Adrenal gland (tissue), 9 donors: ENCODE measurements at regions not wholly inside any gene's neighbourhood (a gene's known extent, or its start where the extent isn't known, plus 50 kb on each side); places are given as distances from the start of the nearest gene placed in this dataset.

Experiments
- DNase-seq, 7 donors: peaks; one replicate each; pipeline ENCODE4 v3.0.0-alpha.2; 2019 to 2020
- H3K27ac ChIP-seq, 5 donors: fragments of 200-600 bp; sonication (generic) in 4 of 5; 1 replicate in 3 of 5; 2 replicates in 2 of 5; pipeline versions ENCODE4 v1.5.1 to v1.8.0; 2016 to 2020; ENCODE audit warnings: mild to moderate bottlenecking in 1 of 5
- H3K27me3 ChIP-seq: fragments of 200-600 bp; 2 replicates; pipeline ENCODE4 v1.8.0; 2021
- H3K36me3 ChIP-seq, 2 donors: fragments of 200-600 bp; replicated peaks in 1 of 2; 1 replicate in 1 of 2; 2 replicates in 1 of 2; pipeline versions ENCODE4 v1.5.1 to v1.8.0; 2018 to 2022
- H3K4me1 ChIP-seq, 2 donors: fragments of 200-600 bp; replicated peaks in 1 of 2; 1 replicate in 1 of 2; 2 replicates in 1 of 2; pipeline versions ENCODE4 v1.5.1 to v1.8.0; 2018 to 2021
- H3K4me3 ChIP-seq, 4 donors: fragments of 200-600 bp; sonication (generic) in 3 of 4; one replicate each; pipeline ENCODE4 v1.5.1; 2016 to 2018
- H3K9me3 ChIP-seq, 3 donors: fragments of 200-600 bp; sonication (generic) in 1 of 3; replicated peaks in 1 of 3; 1 replicate in 2 of 3; 2 replicates in 1 of 3; pipeline versions ENCODE4 v1.5.1 to v1.8.0; 2016 to 2021
- POLR2A ChIP-seq, 2 donors: fragments of 450-650 bp; IDR thresholded peaks; one replicate each; pipeline ENCODE4 v1.6.1; 2017; ENCODE audit warnings: antibody characterized with exemption in 2 of 2, mild to moderate bottlenecking in 2 of 2, moderate library complexity in 1 of 2
- WGBS, 4 donors: extraction: QIAGEN DNeasy Blood & Tissue Kit in 2 of 4; methylation state at CpG; one replicate each; pipeline versions ENCODE4 v1.1.5 to v1.1.7; 2013 to 2017; 5-methylcytosine and 5-hydroxymethylcytosine counted together
- intact Hi-C, 2 donors: fragments of 100-400 bp; cut with DNase I; formaldehyde crosslinking; loops; one replicate each; pipeline versions ENCODE4 v1.14.1 to v1.15.0; 2022 to 2023
- TF ChIP-seq, protein P1 (sequence below), 6 experiments: fragments of 450-650 bp in 4 of 6; fragments of 200-600 bp in 2 of 6; sonication (generic) in 1 of 6; IDR thresholded peaks; 1 replicate in 5 of 6; 2 replicates in 1 of 6; pipeline versions ENCODE4 v1.5.1 to v1.8.0; 2016 to 2021; ENCODE audit warnings: antibody characterized with exemption in 6 of 6, mild to moderate bottlenecking in 2 of 6, moderate library complexity in 1 of 6
- donor health status: healthy with polysubstance abuse.
- donor health status: Bipolar disorder and iron deficiency.
- donor health status: DM: yes; HTN: yes; CAD: no.
- donor health status: DM: no; HTN: no; CAD: no.
- donor health status: DM: no; HTN: no; CAD: no.

DNA sequence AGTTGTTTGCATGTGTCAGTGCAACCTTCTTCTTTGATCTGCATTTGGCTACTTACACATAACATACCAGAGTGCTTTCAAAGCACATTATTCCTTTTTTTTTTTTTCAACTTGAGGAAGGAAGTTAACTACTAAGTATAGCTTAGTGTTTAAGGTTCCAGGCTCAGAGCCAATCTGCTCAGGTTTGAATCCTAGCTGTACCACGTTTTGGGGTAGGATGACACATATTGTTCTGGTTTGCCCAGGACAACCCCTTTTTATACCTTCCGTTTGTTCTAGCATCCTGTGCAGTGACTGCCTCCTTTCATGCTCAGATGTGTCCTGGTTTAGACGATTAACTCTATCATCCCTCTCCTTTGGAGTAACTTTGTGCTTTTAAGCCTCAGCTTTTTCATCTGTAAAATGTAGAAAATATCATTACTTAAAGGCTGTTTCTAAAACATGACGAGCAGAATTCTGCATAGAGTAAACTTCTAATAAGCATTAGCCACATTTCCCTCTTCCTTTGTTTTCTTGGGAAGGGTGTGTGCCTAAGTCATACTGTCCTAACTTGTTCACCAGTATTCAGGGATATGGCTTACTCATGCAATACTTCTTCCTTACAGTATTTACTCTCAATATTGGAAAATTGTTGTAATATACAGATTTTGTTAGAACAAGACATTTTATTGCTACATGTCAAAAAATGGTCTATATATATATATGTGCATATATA is 281.3 kb downstream of the C4orf33 start:
- TF ChIP-seq, protein P1, sequence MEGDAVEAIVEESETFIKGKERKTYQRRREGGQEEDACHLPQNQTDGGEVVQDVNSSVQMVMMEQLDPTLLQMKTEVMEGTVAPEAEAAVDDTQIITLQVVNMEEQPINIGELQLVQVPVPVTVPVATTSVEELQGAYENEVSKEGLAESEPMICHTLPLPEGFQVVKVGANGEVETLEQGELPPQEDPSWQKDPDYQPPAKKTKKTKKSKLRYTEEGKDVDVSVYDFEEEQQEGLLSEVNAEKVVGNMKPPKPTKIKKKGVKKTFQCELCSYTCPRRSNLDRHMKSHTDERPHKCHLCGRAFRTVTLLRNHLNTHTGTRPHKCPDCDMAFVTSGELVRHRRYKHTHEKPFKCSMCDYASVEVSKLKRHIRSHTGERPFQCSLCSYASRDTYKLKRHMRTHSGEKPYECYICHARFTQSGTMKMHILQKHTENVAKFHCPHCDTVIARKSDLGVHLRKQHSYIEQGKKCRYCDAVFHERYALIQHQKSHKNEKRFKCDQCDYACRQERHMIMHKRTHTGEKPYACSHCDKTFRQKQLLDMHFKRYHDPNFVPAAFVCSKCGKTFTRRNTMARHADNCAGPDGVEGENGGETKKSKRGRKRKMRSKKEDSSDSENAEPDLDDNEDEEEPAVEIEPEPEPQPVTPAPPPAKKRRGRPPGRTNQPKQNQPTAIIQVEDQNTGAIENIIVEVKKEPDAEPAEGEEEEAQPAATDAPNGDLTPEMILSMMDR (IDR thresholded peaks at IDR 0.05), result no peak
- TF ChIP-seq POLR2A (IDR thresholded peaks at IDR 0.05), result no peak
- 19 to 41% (median 35%) methylated on average over 4 of the region's 4 CpGs for WGBS, 4 donors

DNA sequence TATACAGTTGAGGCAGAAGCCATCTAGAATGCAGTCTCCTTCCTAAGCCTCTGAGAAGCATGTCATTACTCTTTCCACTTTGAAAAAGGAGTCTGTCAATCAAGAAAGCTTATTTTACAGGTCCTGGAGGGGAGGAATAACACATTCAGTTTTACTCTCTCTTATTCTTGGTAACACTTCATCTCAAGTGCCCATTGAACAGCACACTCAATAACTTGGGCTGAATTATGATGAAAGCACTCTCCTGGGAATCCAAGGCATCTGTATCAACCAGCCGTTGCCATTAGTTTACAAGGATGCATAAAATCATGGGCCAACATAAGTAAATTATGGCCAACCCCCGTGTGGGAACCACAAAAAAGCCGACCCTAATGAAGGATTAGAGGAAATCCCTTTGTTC is 282.4 kb downstream of the C4orf33 start:
- no peak overlapping the region for H3K27ac ChIP-seq
- TF ChIP-seq, protein P1 (IDR thresholded peaks at IDR 0.05), result no peak
- TF ChIP-seq POLR2A (IDR thresholded peaks at IDR 0.05), result no peak
- no peaks in the 10 kb centered on the region for H3K9me3 ChIP-seq
- DNase-seq, result no peak
- H3K36me3 ChIP-seq, result no peaks in the 10 kb centered on the region
- H3K4me1 ChIP-seq, result no peaks in the 10 kb centered on the region
- intact Hi-C loops, result no loop called here
- 41 to 51% (median 47%) methylated on average over 3 of the region's 3 CpGs for WGBS, 4 donors
- no peaks in the 10 kb centered on the region for H3K27me3 ChIP-seq
- no peak overlapping the region for H3K4me3 ChIP-seq

More for the DNA sequence above, 281.3 kb downstream of the C4orf33 start:
- no peak for DNase-seq
- Histone ChIP-seq H3K27me3 (no peaks in the 10 kb centered on the region), H3K4me3 (no peak overlapping the region), H3K36me3 (no peaks in the 10 kb centered on the region), H3K9me3 (no peaks in the 10 kb centered on the region), H3K27ac (no peak overlapping the region), H3K4me1 (no peaks in the 10 kb centered on the region)
- intact Hi-C loops, result no loop called here

DNA sequence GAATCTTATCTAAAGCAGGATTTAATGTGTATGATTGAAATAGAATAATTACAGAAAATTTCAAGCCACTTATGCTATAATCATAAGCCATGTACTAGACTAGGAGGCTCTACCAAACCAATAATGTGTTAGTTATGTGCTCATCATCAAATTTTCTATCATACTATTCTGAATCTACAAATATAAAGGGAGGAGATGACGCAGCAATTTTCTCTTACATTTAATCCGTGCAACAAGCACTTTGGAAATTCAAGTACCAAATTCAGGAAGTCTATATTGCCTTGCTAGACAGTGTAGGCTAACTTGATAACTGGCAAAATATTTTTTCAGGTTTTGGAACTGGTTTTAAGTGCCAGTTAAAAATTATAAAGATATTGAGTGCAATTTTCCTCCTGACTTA is 283.5 kb downstream of the C4orf33 start:
- no peak for DNase-seq
- H3K27me3 ChIP-seq, result no peaks in the 10 kb centered on the region
- no peak overlapping the region for H3K4me3 ChIP-seq
- no peak for TF ChIP-seq POLR2A (IDR thresholded peaks at IDR 0.05)
- TF ChIP-seq, protein P1 (IDR thresholded peaks at IDR 0.05), result no peak
- H3K4me1 ChIP-seq, result no peaks in the 10 kb centered on the region
- H3K27ac ChIP-seq, result no peak overlapping the region
- intact Hi-C loops, result no loop called here
- 59 to 73% (median 66%) methylated on average over 2 of the region's 2 CpGs for WGBS, 4 donors
- H3K9me3 ChIP-seq, result no peaks in the 10 kb centered on the region
- H3K36me3 ChIP-seq, result no peaks in the 10 kb centered on the region

DNA sequence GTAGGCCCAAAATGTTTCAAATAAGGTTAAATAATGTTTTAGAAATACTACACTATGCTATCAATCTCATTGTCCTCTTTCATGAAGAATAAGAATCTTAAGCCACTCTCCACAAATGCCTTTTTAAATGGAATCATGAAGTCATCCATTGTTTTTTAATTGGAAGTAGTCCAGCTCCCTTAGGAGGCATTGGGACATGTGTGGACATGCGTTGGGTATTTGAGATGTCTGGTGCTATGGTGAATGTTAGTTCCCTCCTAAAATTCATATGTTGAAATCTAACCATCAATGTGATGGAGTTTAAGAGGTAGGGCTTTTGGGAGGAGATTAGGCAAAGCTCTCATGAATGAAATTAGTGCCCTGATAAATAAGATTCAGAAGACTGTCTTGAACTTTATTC is 289.0 kb downstream of the C4orf33 start:
- Histone ChIP-seq H3K4me3 (no peak overlapping the region), H3K36me3 (no peaks in the 10 kb centered on the region), H3K27me3 (no peaks in the 10 kb centered on the region), H3K4me1 (no peaks in the 10 kb centered on the region), H3K27ac (no peak overlapping the region), H3K9me3 (no peaks in the 10 kb centered on the region)
- TF ChIP-seq, protein P1 (IDR thresholded peaks at IDR 0.05), result no peak
- TF ChIP-seq POLR2A (IDR thresholded peaks at IDR 0.05), result no peak
- DNase-seq, result no peak
- WGBS, 4 donors, result 60 to 90% (median 69%) methylated on average over 1 of the region's 1 CpG
- intact Hi-C loops, result no loop called here
